ENCODE measurements at regions not wholly inside any gene's neighbourhood (a gene's known extent, or its start where the extent isn't known, plus 50 kb on each side); places are given as distances from the start of the nearest gene placed in this dataset.
"Not testable (repeated sequence)": the region's sequence is repeated elsewhere in the genome, so short reads cannot be mapped to it uniquely, and the experiment has no call there.

GRCh38 chr9:106092083-106092482, 397.7 kb downstream of the TMEM38B start:
- no peaks in the 10 kb centered on the region for H3K36me3 ChIP-seq
- WGBS, 2 donors, result 90 to 94% methylated on average over 4 of the region's 4 CpGs
- no peak for TF ChIP-seq EP300 (IDR thresholded peaks at IDR 0.05)
- TF ChIP-seq POLR2A (IDR thresholded peaks at IDR 0.05), result no peak
- TF ChIP-seq, protein P1, sequence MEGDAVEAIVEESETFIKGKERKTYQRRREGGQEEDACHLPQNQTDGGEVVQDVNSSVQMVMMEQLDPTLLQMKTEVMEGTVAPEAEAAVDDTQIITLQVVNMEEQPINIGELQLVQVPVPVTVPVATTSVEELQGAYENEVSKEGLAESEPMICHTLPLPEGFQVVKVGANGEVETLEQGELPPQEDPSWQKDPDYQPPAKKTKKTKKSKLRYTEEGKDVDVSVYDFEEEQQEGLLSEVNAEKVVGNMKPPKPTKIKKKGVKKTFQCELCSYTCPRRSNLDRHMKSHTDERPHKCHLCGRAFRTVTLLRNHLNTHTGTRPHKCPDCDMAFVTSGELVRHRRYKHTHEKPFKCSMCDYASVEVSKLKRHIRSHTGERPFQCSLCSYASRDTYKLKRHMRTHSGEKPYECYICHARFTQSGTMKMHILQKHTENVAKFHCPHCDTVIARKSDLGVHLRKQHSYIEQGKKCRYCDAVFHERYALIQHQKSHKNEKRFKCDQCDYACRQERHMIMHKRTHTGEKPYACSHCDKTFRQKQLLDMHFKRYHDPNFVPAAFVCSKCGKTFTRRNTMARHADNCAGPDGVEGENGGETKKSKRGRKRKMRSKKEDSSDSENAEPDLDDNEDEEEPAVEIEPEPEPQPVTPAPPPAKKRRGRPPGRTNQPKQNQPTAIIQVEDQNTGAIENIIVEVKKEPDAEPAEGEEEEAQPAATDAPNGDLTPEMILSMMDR (IDR thresholded peaks at IDR 0.05), result no peak
- no peak overlapping the region for H3K27ac ChIP-seq
- H3K4me1 ChIP-seq, result no peaks in the 10 kb centered on the region
- no peak for DNase-seq (ENCODE audit: low spot score in 2 of 2)
- no peak overlapping the region for H3K4me3 ChIP-seq
- H3K27me3 ChIP-seq, result no peaks in the 10 kb centered on the region
- peaks cover 0 to 32% (median 5%) of the 10 kb centered on the region in 4 donors for H3K9me3 ChIP-seq

GRCh38 chr9:106102821-106103220, 408.5 kb downstream of the TMEM38B start:
- Histone ChIP-seq H3K27me3 (no peaks in the 10 kb centered on the region), H3K4me3 (no peak overlapping the region), H3K36me3 (no peaks in the 10 kb centered on the region), H3K9me3 (no peaks in the 10 kb centered on the region), H3K4me1 (no peaks in the 10 kb centered on the region), H3K27ac (no peak overlapping the region)
- 91 to 96% methylated on average over 2 of the region's 2 CpGs for WGBS, 2 donors
- TF ChIP-seq, protein P1 (IDR thresholded peaks at IDR 0.05), result no peak
- no peak for TF ChIP-seq EP300 (IDR thresholded peaks at IDR 0.05)
- DNase-seq (ENCODE audit: low spot score in 2 of 2), result no peak

DNA sequence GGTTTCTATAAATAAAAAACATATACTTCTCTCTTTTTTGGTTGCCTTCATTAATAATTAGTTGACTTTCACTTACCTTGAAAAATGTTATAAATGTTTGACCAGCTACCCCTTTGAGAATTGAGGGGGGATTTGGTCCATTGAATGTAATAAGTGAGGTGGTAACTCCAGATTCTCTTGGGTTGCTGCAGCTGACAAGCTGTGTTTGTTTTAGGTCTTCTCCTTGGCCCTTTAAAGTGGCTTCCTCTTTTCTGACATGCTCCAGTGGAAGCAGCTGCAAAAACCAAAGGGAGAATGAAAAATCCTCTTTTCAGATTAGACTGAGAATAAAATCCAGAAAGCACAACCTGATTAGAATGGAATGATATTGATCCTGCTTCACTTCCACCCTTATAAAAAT, 410.5 kb downstream of the TMEM38B start:
- Histone ChIP-seq H3K4me1 (no peaks in the 10 kb centered on the region), H3K9me3 (no peaks in the 10 kb centered on the region), H3K4me3 (no peak overlapping the region), H3K27me3 (no peaks in the 10 kb centered on the region), H3K27ac (no peak overlapping the region), H3K36me3 (no peaks in the 10 kb centered on the region)
- no peak for DNase-seq (ENCODE audit: low spot score in 2 of 2)
- TF ChIP-seq, protein P1 (IDR thresholded peaks at IDR 0.05), result no peak
- TF ChIP-seq POLR2A (IDR thresholded peaks at IDR 0.05), result no peak
- no peak for TF ChIP-seq EP300 (IDR thresholded peaks at IDR 0.05)

DNA sequence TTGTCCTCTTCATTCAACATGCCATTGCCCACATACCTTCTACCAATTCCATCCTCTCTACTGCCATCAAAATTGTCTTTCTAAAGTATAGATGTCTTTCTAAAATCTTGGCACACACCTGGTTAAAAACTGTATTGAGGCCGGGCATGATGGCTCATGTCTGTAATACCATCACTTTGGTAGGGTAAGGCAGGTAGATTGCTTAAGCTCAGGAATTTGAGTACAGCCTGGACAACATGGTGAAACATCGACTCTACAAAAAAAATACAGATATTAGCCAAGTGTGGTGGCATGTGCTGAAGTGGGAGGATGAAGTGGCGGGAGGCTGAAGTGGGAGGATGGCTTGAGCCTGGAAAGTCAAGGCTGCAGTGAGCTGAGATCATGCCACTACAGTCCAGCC, 412.1 kb downstream of the TMEM38B start:
- Histone ChIP-seq H3K27ac (no peak overlapping the region), H3K27me3 (no peaks in the 10 kb centered on the region), H3K4me3 (no peak overlapping the region), H3K4me1 (no peaks in the 10 kb centered on the region), H3K36me3 (no peaks in the 10 kb centered on the region), H3K9me3 (no peaks in the 10 kb centered on the region)
- no peak for DNase-seq (ENCODE audit: low spot score in 2 of 2)
- TF ChIP-seq POLR2A (IDR thresholded peaks at IDR 0.05), result no peak
- TF ChIP-seq EP300 (IDR thresholded peaks at IDR 0.05), result no peak
- TF ChIP-seq, protein P1 (IDR thresholded peaks at IDR 0.05), result no peak
- 91 to 96% methylated on average over 3 of the region's 3 CpGs for WGBS, 2 donors

DNA sequence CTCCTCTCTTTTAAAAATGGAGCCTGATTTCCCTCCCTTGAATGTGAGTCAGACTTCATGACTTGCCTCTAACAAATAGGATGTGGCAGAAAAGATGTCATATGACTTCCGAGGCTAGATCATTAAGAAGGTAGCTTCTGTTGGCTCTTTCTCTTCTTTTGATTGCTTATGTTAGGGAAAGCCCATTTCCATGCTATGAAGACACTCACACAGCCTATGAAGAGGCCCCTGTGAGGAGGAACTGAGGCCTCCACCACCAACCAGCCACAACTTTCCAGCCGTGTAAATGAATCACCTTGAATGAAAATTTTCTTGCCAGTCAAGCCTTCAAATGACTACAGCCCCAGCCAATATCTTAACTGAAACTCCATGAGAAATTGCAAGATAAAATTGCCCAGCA, 413.4 kb downstream of the TMEM38B start:
- 45 to 50% methylated on average over 2 of the region's 2 CpGs for whole genome bisulfite sequencing, 2 donors
- Histone ChIP-seq H3K36me3 (no peaks in the 10 kb centered on the region), H3K4me1 (no peaks in the 10 kb centered on the region), H3K4me3 (no peak overlapping the region), H3K9me3 (no peaks in the 10 kb centered on the region), H3K27ac (no peak overlapping the region), H3K27me3 (no peaks in the 10 kb centered on the region)
- DNase-seq (ENCODE audit: low spot score in 2 of 2), result no peak
- TF ChIP-seq POLR2A (IDR thresholded peaks at IDR 0.05), result no peak
- TF ChIP-seq EP300 (IDR thresholded peaks at IDR 0.05), result no peak
- TF ChIP-seq, protein P1 (IDR thresholded peaks at IDR 0.05), result no peak

DNA sequence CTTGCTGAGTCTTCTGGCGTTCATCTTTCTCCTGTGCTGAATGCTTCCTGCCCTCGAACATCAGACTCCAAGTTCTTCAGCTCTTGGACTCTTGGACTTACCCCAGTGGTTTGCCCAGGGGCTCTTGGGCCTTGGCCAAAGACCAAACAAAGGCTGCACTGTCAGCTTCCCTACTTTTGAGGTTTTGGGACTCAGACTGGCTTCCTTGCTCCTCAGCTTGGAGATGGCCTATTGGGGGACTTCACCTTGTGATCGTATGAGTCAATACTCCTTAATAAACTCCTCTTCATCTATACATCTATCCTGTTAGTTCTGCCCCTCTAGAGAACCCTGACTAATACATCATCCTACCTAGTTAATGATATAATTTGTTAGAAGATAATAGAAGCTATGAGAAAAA, 415.4 kb downstream of the TMEM38B start:
- not testable (repeated sequence) for H3K4me1 ChIP-seq; H3K9me3 ChIP-seq; H3K4me3 ChIP-seq; H3K36me3 ChIP-seq; DNase-seq (ENCODE audit: low spot score in 2 of 2); H3K27ac ChIP-seq; H3K27me3 ChIP-seq
- WGBS, 2 donors, result 46 to 53% methylated on average over 3 of the region's 3 CpGs
